Peyer's patch (tissue), 4 donors: ENCODE measurements at regions not wholly inside any gene's neighbourhood (a gene's known extent, or its start where the extent isn't known, plus 50 kb on each side); places are given as distances from the start of the nearest gene placed in this dataset.

Experiments used
- DNase-seq, 3 donors: peaks; one replicate each; pipeline ENCODE4 v3.0.0-alpha.2; 2017 to 2019
- H3K27ac ChIP-seq, 4 donors: fragments of 200-600 bp; sonication (generic); one replicate each; pipeline ENCODE4 v1.5.1; 2016 to 2019
- H3K27me3 ChIP-seq, 2 donors: fragments of 200-600 bp; sonication (generic); one replicate each; pipeline ENCODE4 v1.5.1; 2019
- H3K36me3 ChIP-seq, 3 donors: fragments of 200-600 bp; sonication (generic); one replicate each; pipeline ENCODE4 v1.5.1; 2016 to 2019
- H3K4me1 ChIP-seq, 4 donors: fragments of 200-600 bp; sonication (generic); one replicate each; pipeline ENCODE4 v1.5.1; 2016 to 2019
- H3K4me3 ChIP-seq, 4 donors: fragments of 200-600 bp; sonication (generic); 1 replicate in 3 of 4; 2 replicates in 1 of 4; pipeline ENCODE4 v1.5.1; 2016 to 2019; ENCODE audit warnings: mild to moderate bottlenecking in 1 of 4
- H3K9me3 ChIP-seq, 4 donors: fragments of 200-600 bp; sonication (generic); one replicate each; pipeline ENCODE4 v1.5.1; 2016 to 2019; ENCODE audit warnings: mild to moderate bottlenecking in 1 of 4
- CTCF ChIP-seq, 6 experiments: fragments of 450-650 bp in 4 of 6; fragments of 200-600 bp in 2 of 6; sonication (generic) in 1 of 6; IDR thresholded peaks; one replicate each; pipeline ENCODE4 v1.5.1; 2017 to 2019; ENCODE audit warnings: antibody characterized with exemption in 6 of 6, mild to moderate bottlenecking in 3 of 6, moderate library complexity in 1 of 6
- POLR2A ChIP-seq, 2 donors: fragments of 450-650 bp; IDR thresholded peaks; one replicate each; pipeline ENCODE4 v1.5.1; 2017; ENCODE audit warnings: antibody characterized with exemption in 2 of 2, mild to moderate bottlenecking in 2 of 2, moderate library complexity in 2 of 2

- no peak overlapping the region for H3K27ac ChIP-seq
- TF ChIP-seq CTCF (IDR thresholded peaks at IDR 0.05) (no peak), POLR2A (IDR thresholded peaks at IDR 0.05) (no peak)
Observed at GRCh38 chr1:209176866-209177430, 406.6 kb upstream of the CAMK1G start.

GRCh38 chr1:209183195-209183594, 400.3 kb upstream of the CAMK1G start:
- Histone ChIP-seq H3K9me3 (peaks cover 0 to 11% (median 0%) of the 10 kb centered on the region in 4 donors), H3K4me1 (no peaks in the 10 kb centered on the region)
- no peak for TF ChIP-seq POLR2A (IDR thresholded peaks at IDR 0.05)
- no peak for TF ChIP-seq CTCF (IDR thresholded peaks at IDR 0.05)

More at GRCh38 chr1:209176866-209177430, 406.6 kb upstream of the CAMK1G start:
- no peaks in the 10 kb centered on the region for H3K27me3 ChIP-seq
- no peak overlapping the region for H3K4me3 ChIP-seq
- no peaks in the 10 kb centered on the region for H3K4me1 ChIP-seq
- no peak for DNase-seq
- H3K36me3 ChIP-seq, result no peaks in the 10 kb centered on the region
- no peaks in the 10 kb centered on the region for H3K9me3 ChIP-seq

GRCh38 chr1:209187589-209187988, 395.9 kb upstream of the CAMK1G start:
- Histone ChIP-seq H3K36me3 (no peaks in the 10 kb centered on the region), H3K27ac (no peak overlapping the region), H3K9me3 (peaks cover 0 to 9% (median 0%) of the 10 kb centered on the region in 4 donors), H3K27me3 (no peaks in the 10 kb centered on the region), H3K4me1 (no peaks in the 10 kb centered on the region), H3K4me3 (no peak overlapping the region)
- no peak for DNase-seq
- TF ChIP-seq POLR2A (IDR thresholded peaks at IDR 0.05), result no peak

More at GRCh38 chr1:209183195-209183594, 400.3 kb upstream of the CAMK1G start:
- H3K27ac ChIP-seq, result no peak overlapping the region
- H3K27me3 ChIP-seq, result no peaks in the 10 kb centered on the region
- DNase-seq, result no peak
- no peaks in the 10 kb centered on the region for H3K36me3 ChIP-seq
- no peak overlapping the region for H3K4me3 ChIP-seq

- H3K4me3 ChIP-seq, result no peak overlapping the region
- peak in 4 of 6 experiments; percentile 19 to 32 (median 22) for TF ChIP-seq CTCF (IDR thresholded peaks at IDR 0.05)
- no peak for TF ChIP-seq POLR2A (IDR thresholded peaks at IDR 0.05)
- H3K9me3 ChIP-seq, result peaks cover 0 to 10% (median under 1%) of the 10 kb centered on the region in 4 donors
- DNase-seq, result no peak
- no peaks in the 10 kb centered on the region for H3K27me3 ChIP-seq
- H3K27ac ChIP-seq, result no peak overlapping the region
- no peaks in the 10 kb centered on the region for H3K4me1 ChIP-seq
- H3K36me3 ChIP-seq, result no peaks in the 10 kb centered on the region
Observed at GRCh38 chr1:209190591-209191261, 392.8 kb upstream of the CAMK1G start.

GRCh38 chr1:209191262-209191634, 392.3 kb upstream of the CAMK1G start:
- Histone ChIP-seq H3K4me1 (no peaks in the 10 kb centered on the region), H3K27me3 (no peaks in the 10 kb centered on the region), H3K27ac (no peak overlapping the region), H3K9me3 (peaks cover 0 to 15% (median 3%) of the 10 kb centered on the region in 4 donors), H3K4me3 (no peak overlapping the region), H3K36me3 (no peaks in the 10 kb centered on the region)
- DNase-seq, result no peak
- no peak for TF ChIP-seq POLR2A (IDR thresholded peaks at IDR 0.05)
- no peak for TF ChIP-seq CTCF (IDR thresholded peaks at IDR 0.05)

GRCh38 chr1:209196140-209196539, 387.4 kb upstream of the CAMK1G start:
- no peaks in the 10 kb centered on the region for H3K4me1 ChIP-seq
- no peaks in the 10 kb centered on the region for H3K36me3 ChIP-seq
- TF ChIP-seq CTCF (IDR thresholded peaks at IDR 0.05), result no peak
- no peak for TF ChIP-seq POLR2A (IDR thresholded peaks at IDR 0.05)
- no peak overlapping the region for H3K27ac ChIP-seq
- no peak for DNase-seq
- H3K4me3 ChIP-seq, result no peak overlapping the region
- H3K27me3 ChIP-seq, result no peaks in the 10 kb centered on the region
- H3K9me3 ChIP-seq, result peaks cover 0 to 22% (median 5%) of the 10 kb centered on the region in 4 donors
